HG03378 (cell line): ENCODE measurements at regions not wholly inside any gene's neighbourhood (a gene's known extent, or its start where the extent isn't known, plus 50 kb on each side); places are given as distances from the start of the nearest gene placed in this dataset.

Experiments
- ATAC-seq: cut with Tn5 transposase; IDR thresholded peaks from one replicate; pipeline ENCODE4 v1.9.1; 2021; ENCODE audit warnings: mild to moderate bottlenecking, moderate library complexity; ENCODE audit not compliant: unreplicated experiment

DNA sequence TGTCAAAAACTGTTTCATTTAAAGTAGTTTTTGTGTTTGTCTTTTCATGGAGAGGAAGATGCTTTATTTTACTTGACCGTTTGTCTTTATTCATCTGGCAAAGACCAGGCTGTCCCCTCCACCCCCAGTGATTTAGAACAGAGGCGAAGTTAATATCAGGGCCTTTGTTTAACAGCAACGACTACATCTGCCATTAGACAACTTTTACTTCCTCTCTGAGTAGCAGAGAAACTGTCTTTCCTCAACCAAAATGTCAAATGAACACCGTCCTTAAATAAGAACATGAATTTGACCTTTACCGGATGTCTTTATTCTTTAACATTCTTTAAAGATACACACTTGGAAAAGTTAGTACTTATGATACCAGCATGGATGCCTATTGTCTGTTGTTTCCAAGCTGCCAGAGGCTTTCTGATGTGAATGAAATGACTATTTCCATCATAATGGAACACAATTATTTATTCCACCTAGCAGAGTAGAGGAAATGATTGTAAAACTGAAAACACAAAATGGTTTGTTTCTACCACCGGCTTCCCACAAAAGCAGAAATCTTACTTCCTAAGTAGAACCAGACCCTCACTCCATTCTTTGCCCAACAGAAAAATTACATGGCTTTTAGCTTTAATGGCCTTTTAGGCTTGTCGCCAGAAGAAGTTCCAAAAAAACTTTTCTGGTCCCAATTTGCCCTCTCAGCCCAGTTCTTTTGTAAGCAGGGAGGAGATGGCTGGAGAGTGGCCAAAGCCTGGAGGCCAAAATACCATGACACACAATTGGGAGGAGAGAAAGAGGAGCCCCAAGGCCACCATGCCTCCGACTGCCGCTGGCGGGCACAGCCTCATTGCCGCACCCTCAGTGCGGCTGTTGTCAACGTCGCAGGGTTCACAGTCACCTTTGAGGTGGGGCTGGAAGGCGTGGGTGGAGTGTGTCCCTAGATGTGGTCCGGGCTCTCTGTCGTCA lies 168.5 kb downstream of the TEX36 start:
- no peak for ATAC-seq

DNA sequence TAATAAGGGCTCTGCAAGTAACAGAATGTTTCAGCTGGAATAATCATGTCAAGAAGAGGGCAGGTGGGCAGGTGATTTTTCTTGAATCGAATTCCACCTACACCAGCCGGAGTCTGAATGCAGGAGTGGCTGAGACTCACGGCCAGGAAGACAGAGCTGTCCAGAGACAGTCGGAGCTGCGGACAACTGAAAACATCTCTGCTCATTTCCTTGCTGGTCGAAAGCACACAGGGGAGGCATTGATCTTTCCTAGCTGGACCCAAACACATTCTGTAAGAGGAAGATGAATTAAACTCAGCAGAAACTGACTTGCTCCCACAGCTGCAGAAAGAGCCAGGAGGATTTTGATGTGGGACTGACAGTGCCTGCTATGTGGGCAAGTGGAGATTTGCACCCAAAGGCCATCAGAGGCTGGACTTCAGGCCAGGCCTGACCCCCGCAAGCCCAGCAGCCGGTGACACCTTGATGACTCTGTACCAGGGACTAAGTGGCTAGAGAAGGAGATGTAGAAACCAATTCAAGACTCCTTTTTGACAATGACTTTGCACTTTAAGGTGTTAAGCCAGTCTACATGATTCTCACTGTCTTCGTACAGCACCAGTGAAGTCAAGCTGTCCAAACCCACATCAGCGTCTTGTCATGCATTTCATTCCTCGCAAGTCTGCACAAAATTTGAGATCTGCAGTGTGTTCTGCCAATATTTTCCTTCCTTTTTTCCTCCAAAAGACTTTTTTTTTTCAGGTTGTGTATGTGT lies 169.4 kb downstream of the TEX36 start:
- ATAC-seq, result no peak

DNA sequence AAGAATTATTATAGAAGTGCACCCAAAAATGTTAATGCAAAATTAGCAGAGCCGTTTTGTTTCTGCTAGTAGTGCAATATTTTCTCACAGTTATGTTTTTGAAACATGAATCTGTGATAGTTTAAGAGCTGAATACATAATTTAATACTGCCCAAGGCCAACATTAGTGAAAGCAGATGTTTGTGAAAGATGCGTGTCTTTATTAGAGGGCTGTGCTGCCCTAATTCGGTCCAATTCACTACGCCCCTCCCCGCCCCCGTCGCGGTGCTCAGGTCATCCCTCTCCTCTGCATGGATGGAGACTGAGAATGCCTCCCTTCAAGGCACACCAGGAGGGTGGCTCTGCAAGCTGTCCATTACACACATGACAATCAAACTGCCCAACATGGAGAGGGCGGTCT lies 172.0 kb downstream of the TEX36 start:
- no peak for ATAC-seq

DNA sequence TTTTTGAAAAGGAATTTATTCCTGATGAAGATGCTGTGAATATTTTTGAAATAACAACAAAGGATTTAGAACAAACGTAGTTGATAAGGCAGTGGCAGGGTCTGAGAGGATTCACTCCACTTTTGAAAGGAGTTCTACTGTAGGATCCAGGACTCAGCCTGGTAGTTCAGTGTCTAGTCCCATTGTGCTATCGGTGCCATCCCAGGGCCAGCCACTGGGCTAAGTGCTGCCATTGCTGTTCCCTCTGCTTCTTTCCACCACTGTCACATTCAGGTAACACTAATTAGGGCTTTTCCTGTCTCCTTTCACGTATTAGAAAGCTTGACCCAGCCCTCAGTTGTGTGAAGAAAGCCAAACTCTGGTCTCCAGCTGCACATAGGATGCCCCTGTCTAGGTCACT lies 177.3 kb downstream of the TEX36 start:
- no peak for ATAC-seq

DNA sequence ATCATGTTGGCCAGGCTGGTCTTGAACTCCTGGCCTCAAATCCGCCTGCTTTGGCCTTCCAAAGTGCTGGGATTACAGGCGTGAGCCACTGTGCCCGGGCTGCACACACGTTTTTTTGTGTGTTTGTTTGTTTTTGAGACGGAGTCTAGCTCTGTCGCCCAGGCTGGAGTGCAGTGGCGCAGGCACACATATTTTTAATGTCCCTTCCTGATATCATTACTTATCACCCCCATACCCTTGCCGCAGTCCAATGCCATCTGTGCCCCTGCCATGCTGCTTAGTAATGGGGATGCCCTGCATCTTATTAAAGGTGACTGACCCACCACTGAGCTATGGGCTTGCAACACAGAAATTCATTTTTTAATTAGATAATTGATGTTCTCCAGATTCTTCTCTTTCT lies 180.7 kb downstream of the TEX36 start:
- no peak for ATAC-seq

DNA sequence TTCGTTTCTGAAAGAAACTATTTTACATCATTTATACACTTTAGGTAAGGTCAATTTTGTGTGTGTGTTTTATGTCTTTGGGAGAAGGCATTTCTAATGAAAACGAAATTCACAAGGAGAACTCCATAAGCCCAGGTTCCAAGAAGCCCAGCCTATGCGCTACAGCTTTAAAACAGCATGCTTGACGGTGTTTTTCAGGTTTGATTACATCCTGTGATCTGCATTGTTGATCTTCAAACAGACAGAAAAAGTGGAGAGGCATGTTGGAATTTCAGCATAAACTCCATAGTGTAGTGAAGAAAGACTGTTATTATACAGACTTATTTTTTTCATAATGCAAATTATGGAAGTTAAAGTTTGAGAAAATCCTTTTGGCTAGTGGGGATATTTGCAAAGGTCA lies 187.6 kb downstream of the TEX36 start:
- ATAC-seq, result no peak

DNA sequence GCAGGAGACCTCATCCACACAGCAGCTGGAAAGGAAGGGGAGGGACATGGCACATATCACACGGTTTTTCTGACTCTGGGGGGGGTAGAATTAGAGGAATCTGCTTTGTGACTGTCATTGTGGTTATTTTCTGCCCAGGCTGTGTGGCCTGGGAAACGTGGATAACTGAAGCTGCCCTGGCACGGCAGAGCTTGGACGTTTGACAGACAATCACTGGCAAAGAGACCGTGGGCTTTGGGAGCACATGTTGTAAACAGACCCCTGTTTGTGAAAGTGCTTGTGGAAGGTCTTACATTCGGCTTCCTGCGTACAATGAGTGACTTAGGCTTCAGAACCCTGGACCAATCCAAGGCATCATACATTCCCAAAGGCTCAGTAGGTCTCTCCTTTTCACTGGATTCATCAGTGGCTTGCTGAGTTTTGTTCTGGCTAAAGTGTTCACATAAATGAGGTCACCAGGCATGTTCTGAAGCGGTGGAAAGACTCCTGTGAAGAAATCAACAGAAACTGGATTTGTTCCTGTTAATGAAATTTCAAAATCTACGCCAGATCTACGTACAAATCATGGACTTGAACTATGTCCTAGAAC lies 188.2 kb downstream of the TEX36 start:
- no peak for ATAC-seq

DNA sequence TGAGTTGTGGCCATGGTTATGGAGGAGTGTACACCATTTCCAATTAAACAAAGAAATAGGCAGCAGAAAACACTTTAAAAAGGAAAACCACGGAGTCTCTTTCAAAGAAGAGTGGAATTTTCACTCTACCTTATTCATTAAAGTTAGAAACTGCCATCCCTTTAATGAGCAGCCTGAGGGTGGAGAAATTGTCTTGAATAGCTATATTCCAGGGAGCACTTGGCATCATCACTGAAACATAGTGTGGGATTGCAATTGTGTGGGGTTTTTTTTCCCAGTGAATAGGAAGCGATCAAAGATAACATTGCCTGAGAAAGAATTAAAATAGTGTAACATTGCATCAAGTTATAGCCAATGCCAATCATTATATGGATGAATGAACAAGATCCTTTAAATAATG lies 191.6 kb downstream of the TEX36 start:
- ATAC-seq, result no peak

DNA sequence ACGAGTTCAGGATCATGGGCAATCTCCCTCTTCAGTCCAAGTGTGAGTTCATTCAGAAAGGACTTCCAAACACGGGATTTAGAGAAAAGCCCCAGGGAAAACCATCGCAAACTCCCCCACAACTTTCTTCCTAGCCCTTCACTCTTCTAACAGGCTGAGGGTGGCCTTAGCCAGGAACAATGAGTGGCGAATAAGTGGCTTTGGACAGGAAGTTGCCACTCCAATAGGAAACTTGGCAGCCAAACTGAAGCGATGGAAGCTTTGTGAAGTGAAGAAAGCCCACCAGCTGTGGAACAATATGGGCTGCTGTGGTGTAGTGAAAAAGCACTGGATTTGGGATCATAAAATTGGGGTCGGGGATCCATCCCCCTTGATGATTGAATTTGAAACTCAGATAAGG lies 193.2 kb downstream of the TEX36 start:
- ATAC-seq, result no peak

DNA sequence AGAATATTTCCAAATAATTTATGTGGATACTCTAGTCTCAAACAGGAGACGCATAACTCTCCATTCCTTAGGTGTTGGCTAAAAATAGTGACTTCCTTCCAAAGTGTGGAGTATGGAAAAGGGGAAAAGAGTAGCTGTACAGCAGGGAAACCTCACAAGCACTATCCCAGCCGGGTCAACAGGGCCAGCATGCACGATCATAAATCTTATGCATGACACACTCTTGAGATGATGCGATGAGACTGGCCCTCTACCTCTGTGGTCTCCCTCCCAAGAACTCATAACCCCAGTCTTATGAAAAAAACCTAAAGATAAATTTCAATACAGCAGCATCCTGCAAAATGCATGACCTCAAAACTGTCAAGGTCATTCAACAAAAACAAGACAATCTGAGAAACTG lies 197.3 kb downstream of the TEX36 start:
- ATAC-seq, result no peak

DNA sequence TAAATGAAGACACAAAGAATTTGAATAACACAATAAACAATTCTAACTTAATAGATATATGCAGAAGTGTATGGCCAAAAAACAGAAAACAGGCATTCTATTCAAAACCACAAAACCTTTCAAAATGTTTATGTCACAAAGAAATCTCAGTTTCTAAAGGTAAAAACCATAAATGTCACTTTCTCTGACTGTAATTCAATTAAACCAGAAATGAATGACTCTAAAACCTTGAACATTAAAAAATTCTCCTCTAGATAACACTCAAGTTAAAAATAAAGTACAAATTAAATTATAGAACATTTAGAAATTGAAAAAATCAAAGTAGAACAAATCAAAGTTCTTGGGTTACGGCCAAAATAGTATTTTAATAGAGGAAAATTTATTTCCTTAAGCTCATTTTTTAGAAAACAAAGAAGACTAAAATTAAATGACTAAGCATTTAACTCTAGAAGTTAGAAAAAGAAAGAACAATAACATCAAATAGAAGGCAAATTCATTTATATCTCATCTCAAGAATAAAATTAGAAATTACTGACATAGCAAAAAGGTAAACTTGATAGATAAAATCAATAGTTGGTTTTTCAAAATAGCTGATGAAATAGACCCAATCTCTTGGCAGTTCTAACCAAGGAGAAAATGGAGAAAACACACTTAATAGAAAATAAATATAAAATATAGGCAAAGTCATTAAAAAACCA lies 198.8 kb downstream of the TEX36 start:
- no peak for ATAC-seq

DNA sequence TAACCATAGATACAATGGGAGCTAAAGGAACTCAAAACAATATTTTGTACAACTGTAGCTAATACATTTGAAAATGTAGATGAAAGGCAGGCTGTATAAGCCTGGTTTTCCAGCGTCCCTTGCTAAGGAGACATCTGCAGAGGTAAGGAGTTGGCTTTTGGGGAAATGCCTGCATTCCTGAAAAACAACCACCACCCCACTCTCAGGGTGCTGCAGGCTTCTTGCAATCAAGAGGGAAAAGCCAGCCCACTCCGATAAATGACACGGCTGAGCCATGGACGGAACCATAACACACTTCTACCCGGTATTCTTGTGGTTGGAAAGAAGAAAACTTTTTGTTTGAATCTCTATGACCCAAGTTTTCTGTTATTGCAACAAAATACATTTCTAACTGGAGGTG lies 200.3 kb downstream of the TEX36 start:
- no peak for ATAC-seq

DNA sequence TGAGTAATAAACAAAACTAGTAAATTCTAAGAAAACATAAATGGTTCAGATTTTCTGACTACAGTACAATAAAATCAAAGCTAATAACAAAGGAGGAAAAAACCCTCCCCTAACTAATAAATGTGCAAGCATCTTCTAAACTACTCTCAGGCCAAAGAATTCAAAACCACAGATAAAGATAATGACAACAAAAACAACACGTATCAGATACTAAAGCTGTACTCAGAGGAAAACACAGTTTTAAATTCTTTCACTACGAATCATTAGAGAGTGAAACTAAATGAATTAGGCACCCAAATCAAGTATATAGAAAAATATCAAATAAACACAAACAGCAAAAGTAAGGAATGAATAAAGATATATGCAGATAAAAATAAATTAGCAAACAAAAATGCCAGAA lies 200.9 kb downstream of the TEX36 start:
- ATAC-seq, result no peak

DNA sequence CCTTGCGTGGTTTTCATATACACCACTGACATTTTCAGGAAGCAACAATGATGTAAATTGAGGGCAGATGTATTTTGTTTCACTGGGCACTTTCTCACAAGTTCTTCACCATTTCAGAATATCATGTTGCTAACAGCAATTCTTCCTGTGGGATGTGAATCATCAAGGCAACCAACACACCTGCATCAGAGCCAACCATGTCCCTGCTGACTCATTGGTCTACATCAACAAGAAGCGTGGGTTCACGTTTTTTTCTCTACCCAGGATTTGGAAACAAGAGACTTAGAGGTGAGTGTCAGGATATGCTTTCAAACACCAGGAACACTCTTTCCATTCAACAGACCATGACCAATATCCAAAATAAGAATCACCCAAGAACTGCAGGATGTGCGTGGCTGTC lies 203.9 kb downstream of the TEX36 start:
- no peak for ATAC-seq

DNA sequence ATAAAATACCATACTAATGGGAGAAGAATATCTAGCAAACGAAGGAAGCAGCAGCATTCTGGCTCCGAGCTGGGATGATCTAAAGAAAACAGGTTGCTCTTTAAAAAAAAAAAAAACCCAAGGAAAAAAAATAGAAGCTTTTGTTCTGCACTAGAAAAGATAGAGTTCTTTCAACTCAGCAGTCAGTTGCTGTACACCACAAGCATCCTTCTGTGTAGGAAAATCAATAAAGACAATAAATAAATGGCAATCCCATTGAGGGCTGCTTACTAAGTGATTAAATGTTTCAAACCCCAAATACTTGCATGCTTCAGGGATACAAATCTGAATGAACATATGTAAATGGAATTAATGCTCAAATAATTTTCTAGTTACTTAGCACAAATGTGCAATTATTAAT lies 207.1 kb downstream of the TEX36 start:
- no peak for ATAC-seq

DNA sequence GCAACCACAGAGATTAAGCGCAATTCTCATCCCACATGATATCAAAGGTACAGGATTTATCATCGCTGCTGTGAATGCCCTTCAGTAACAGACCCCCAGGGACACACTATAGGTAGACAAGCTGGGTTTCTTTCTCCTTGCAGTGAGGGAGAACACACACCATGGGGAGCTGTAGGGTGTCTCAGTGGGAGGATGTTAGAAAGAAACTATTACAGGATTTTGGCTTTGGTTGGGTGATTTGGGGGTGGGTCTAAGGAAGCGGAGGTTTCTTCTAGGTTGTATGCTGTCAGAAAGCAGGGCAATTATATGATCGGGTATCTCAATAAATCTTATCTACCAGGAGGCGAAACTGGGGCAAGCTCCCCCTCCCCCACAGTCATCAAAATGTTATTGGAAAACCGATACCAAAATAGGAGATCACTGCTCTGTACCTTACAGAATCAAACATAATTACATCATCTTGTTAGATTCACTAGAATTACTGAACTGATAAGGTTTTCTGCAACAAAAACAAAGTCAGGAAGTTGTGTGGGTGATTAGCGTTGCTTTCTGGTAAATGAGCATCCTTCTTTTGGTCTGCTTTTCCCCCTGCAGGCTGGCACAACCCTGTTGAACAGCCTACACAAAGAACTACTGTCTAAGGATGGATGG lies 209.7 kb downstream of the TEX36 start:
- ATAC-seq, result no peak

DNA sequence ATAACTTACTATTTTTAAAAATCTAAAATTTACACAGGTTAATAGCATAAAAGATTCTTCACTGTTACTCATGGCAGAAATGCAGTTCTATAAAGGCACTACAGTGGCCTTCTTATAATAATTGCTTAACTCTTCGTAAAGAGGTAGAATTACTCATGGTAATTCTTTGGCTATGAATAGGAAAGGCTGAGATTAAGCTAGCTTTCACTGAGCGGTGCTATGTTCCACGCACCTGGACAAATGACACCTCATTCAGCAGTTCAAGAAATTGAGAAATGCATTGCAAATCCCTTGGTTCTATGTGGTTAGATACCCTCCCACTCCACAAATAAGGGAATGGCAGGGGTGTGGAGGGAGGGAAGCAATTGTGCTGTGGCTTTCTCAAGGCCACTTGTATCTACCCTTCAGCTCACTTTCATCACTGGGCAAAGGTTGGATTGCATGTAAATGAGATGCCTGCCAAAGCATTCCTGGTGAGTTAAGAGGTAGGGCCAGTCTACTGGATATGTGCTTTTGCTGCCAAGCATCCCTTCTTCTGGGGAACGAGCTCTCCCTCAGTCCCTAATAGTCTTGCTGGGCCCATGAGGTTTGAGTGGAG lies 210.9 kb downstream of the TEX36 start:
- no peak for ATAC-seq

DNA sequence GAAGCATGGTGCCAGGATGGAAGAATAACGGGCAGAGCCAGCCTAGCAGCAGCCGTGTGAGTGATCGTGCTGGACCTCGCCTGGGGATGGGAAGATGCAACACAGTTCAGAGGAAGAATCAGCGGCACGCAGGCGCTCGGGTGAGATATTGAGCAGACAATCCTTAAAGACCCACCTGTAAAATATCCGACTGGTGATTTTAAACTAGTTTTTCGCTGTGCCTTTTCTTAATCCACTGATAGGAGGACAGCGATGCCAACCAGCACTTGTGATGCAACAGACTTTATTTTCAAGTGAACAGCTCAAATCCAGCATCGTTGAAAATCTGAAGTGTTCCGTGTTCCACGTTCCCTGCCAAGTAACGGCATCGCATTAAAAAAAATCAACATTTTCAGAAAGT lies 214.7 kb downstream of the TEX36 start:
- no peak for ATAC-seq

DNA sequence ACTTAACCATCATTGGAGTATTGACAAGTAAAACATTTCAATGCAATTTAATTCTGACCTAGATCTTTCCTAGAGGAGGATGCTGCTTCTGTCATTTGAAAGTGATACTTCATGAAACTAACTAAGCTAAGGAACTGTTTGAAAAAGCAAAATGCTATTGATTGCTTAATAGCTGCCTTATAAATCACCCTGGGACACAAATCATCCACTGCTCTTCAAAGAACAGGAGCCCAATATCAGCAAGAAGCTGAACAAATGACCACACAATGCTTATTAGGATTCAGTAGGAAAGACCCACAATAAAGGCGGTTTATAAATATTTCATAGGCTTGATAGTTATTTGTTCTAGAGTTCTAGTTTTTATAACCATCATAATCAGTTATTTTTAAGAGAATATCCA lies 216.3 kb downstream of the TEX36 start:
- ATAC-seq, result no peak

DNA sequence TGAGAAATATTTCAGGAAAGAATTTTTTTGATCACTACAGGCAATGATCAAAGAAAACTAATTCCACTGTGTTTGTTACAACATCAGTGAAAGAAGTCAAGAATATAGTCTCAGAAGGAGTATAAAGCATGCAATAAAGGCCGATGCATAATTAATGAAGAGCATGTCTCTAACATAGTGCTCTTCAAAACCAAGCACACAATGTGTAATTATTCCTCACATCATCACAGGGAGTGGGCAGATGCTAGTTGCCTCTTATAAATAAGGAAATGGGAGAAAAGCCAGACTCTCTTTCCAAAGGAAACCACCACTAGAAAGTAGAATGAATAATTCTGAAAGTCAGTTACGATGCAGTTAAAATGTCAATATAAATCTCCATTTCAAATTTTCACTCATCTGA lies 220.1 kb downstream of the TEX36 start:
- no peak for ATAC-seq
